Effector memory CD8-positive, alpha-beta T cell (primary cell): ENCODE measurements at regions not wholly inside any gene's neighbourhood (a gene's known extent, or its start where the extent isn't known, plus 50 kb on each side); places are given as distances from the start of the nearest gene placed in this dataset.
"Not testable (repeated sequence)": the region's sequence is repeated elsewhere in the genome, so short reads cannot be mapped to it uniquely, and the experiment has no call there.

Source experiments
- ATAC-seq: fragments of 150-1000 bp; cut with Tn5 transposase; replicated peaks from 2 replicates; pipeline ENCODE4 v1.10.0; 2021; ENCODE audit warnings: mild to moderate bottlenecking, moderate library complexity
- DNase-seq, 3 experiments: peaks; one replicate each; pipeline ENCODE4 v3.0.0; 2021
- H3K27ac Mint-ChIP-seq, 2 donors: one replicate each; pipeline ENCODE4 v1.8.0; 2022; ENCODE audit warnings: mild to moderate bottlenecking in 2 of 2, mixed read lengths in 2 of 2, moderate library complexity in 2 of 2
- H3K27me3 Mint-ChIP-seq, 2 donors: one replicate each; pipeline ENCODE4 v1.8.0; 2022; ENCODE audit warnings: mixed read lengths in 2 of 2
- H3K36me3 Mint-ChIP-seq: one replicate; pipeline ENCODE4 v1.8.0; 2022; ENCODE audit warnings: mild to moderate bottlenecking, moderate library complexity, mixed read lengths; ENCODE audit not compliant: insufficient read depth
- H3K4me1 Mint-ChIP-seq, 2 donors: one replicate each; pipeline ENCODE4 v1.8.0; 2022; ENCODE audit warnings: low read depth in 2 of 2, mixed read lengths in 2 of 2
- H3K4me3 Mint-ChIP-seq, 2 donors: one replicate each; pipeline ENCODE4 v1.8.0; 2022; ENCODE audit warnings: mild to moderate bottlenecking in 2 of 2, mixed read lengths in 2 of 2, moderate library complexity in 2 of 2
- H3K9me3 Mint-ChIP-seq, 2 donors: one replicate each; pipeline ENCODE4 v1.8.0; 2022; ENCODE audit warnings: mixed read lengths in 2 of 2

DNA sequence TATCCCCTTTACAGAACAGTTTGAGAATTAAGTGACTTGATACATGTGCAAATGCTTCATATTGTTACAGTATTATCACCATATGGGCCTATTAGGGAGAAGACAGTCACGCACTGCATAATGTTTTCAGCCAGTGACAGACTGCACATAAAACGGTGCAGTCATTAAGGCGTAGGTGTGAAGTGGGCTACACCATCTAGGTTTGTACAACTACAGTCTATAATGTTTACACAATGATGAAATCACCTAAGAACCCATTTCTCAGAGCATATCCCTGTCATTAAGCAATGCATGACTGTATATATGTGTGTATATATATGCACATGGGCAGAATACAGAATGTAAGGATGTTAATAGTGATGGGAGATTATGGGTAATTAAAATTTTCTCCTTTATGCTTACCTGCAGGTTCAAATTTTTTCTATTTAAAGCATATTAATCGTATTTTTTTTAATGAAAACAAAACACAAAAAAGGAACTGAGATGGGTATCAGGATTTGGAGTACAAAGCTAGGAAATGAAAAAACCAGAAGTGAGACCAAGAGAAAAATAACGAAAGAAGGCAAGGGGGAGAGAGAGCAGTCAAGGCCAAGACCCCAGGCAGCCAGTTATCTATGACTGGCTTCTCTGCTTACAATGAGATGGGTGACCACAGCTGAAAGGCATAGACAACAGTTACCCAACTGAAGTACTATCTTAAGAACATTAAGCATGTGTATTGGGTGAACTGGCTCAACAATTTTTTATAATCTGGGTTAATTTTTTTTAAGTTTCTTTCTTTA, 122.9 kb upstream of the DAB1 start:
- H3K27ac Mint-ChIP-seq, result no peak overlapping the region

DNA sequence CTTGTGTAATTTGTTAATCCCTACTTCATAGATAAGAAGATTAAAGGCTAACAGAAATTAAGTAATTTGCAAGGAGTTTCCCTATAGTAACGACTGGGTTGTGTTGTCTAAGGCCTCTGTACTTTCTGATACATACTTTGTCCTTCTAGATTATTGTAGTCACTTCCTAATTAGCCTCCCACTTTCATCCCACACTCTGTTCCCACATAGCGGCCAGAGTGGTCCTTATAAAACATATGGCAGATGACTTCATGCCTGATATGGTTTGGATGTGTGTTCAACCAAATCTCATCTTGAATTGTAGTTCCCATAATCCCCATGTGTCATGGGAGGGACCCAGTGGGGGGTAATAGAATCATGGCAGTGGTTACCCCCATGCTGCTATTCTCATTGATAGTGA, 120.5 kb upstream of the DAB1 start:
- Mint-ChIP-seq H3K27ac (no peak overlapping the region), H3K27me3 (peaks cover 0 to 10% of the 10 kb centered on the region in 2 donors), H3K4me1 (no peaks in the 10 kb centered on the region), H3K4me3 (no peak overlapping the region), H3K36me3 (no peaks in the 10 kb centered on the region), H3K9me3 (peaks cover 0 to 4% of the 10 kb centered on the region in 2 donors)
- no peak for DNase-seq
- no peak for ATAC-seq

More for the DNA sequence above, 122.9 kb upstream of the DAB1 start:
- Mint-ChIP-seq H3K4me1 (no peaks in the 10 kb centered on the region), H3K27me3 (peaks cover 0 to 10% of the 10 kb centered on the region in 2 donors), H3K9me3 (peaks cover 0 to 4% of the 10 kb centered on the region in 2 donors), H3K36me3 (no peaks in the 10 kb centered on the region), H3K4me3 (no peak overlapping the region)
- ATAC-seq (no peak), DNase-seq (no peak)

DNA sequence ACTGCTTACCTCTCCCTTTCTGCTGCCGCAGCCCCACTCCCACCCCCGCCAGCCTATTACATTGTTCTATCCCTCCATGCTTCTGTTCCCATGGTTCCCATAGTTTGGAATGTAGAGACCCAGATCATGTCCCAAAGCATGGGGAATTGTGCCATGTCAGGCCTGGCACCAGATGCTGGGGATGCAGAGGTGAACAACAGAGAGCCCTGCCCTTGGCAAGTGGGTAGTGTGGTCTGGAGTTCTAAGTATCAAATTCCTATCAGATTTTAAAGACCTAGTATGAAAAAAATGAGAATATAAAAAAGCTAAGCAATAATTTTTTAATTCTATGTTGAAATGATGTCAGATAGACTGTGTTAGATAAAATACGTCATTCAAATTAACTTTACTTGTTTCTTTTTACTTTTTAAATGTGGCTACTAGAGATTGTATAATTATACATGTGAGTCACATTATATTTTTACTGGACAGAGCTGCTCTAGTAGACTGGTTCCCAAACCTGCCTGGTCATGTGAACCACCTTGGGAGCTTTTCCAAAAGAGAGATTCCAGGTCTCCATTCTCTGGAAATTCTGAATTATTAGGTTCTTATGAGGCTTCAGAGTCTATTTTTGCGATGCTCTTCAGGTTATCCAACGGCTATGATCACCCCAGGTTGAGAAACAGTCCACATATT, 113.0 kb upstream of the DAB1 start:
- Mint-ChIP-seq H3K4me3 (no peak overlapping the region), H3K4me1 (no peaks in the 10 kb centered on the region), H3K9me3 (peaks cover 0 to 3% of the 10 kb centered on the region in 2 donors), H3K36me3 (no peaks in the 10 kb centered on the region), H3K27ac (no peak overlapping the region), H3K27me3 (no peaks in the 10 kb centered on the region)
- ATAC-seq (no peak), DNase-seq (no peak)

DNA sequence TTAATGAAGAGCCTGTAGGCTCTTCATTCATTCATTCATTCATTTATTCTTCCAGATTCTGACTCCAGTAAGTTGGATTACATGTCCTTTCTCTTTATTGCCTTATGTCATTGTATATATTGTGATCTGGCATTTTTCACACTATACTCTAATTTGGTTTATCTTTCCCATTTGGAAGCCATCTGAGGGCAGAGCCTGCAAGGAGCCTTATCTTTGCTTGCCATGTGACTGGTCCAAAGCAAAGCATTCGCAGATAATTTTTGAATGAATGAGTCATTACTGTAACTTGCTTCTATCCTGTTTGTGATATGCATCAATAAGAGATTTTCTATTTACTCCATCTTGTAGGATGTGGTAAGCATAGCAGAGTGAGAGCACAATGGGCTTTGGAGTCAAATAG, 108.4 kb upstream of the DAB1 start:
- H3K27me3 Mint-ChIP-seq, result no peaks in the 10 kb centered on the region
- H3K36me3 Mint-ChIP-seq, result no peaks in the 10 kb centered on the region
- peaks cover 0 to 2% of the 10 kb centered on the region in 2 donors for H3K9me3 Mint-ChIP-seq
- ATAC-seq (no peak), DNase-seq (no peak)
- no peak overlapping the region for H3K4me3 Mint-ChIP-seq
- H3K4me1 Mint-ChIP-seq, result no peaks in the 10 kb centered on the region
- H3K27ac Mint-ChIP-seq, result no peak overlapping the region

DNA sequence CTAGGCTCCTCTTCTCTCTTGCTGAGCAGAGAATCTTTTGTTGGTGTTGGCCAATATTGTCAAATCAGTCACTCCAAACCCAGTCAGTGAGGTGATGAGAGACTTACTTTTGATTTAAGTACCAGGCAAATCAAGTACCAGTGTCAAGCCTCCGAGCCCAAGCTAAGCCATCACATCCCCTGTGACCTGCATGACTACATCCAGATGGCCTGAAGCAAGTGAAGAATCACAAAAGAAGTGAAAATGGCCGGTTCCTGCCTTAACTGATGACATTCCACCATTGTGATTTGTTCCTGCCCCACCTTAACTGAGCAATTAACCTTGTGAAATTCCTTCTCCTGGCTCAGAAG, 107.0 kb upstream of the DAB1 start:
- DNase-seq, H3K9me3 Mint-ChIP-seq, H3K36me3 Mint-ChIP-seq, H3K27ac Mint-ChIP-seq, ATAC-seq, H3K27me3 Mint-ChIP-seq, H3K4me1 Mint-ChIP-seq, H3K4me3 Mint-ChIP-seq: not testable (repeated sequence)

DNA sequence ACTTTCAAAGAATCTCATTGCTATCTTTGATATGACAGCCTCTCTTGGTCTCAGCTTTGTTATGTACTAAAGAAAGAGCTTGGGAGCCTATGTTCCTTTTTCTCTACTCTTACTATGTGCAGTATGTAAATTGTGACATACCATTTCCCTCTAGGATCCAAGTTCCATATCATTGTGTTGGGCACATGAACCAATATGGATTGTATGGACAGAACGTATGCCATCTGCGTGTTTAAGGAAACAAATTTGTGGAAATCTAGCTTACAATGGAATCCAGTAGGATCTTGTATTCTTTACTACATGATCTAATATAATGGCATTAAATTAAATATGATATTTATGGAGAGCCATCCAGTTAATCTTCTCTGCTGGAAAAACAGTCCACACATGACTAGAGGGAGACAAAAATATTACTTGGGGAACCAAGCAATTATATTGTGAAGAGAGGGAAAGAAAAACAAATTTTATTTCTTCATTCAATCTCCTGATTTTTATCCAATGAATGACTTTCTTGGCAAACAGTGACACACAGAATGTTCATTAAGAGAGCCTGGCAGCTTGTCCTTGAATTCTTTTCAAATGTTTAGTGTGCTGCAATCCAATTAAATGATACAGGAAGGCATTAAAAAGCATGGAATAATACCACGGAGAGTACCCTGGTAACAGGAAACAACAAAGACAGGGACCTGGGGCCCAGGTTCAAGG, 106.5 kb upstream of the DAB1 start:
- H3K27ac Mint-ChIP-seq, result no peak overlapping the region
- no peak overlapping the region for H3K4me3 Mint-ChIP-seq
- H3K9me3 Mint-ChIP-seq, result peaks cover 0 to 2% of the 10 kb centered on the region in 2 donors
- no peaks in the 10 kb centered on the region for H3K27me3 Mint-ChIP-seq
- H3K4me1 Mint-ChIP-seq, result no peaks in the 10 kb centered on the region
- no peaks in the 10 kb centered on the region for H3K36me3 Mint-ChIP-seq
- ATAC-seq (no peak), DNase-seq (no peak)

DNA sequence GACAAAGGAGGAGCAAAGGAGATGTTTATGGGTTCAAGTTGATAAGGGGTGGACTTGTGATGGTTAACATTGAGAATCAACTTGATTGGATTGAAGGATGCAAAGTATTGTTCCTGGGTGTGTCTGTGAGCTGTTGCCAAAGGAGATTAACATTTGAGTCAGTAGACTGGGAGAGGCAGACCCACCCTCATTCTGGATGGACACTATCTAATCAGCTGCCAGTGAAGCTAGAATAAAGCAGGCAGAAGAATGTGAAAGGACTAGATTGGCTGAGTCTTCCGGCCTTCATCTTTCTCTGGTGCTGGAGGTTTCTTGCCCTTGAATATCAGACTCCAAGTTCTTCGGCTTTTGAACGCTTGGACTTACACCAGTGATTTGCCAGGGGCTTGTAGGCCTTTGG, 98.7 kb upstream of the DAB1 start:
- no peak overlapping the region for H3K4me3 Mint-ChIP-seq
- H3K9me3 Mint-ChIP-seq, result peaks cover 0 to 7% of the 10 kb centered on the region in 2 donors
- DNase-seq, result no peak
- no peaks in the 10 kb centered on the region for H3K4me1 Mint-ChIP-seq
- H3K27me3 Mint-ChIP-seq, result peaks cover 0 to 5% of the 10 kb centered on the region in 2 donors
- H3K36me3 Mint-ChIP-seq, result no peaks in the 10 kb centered on the region
- H3K27ac Mint-ChIP-seq, result no peak overlapping the region
- ATAC-seq, result no peak

DNA sequence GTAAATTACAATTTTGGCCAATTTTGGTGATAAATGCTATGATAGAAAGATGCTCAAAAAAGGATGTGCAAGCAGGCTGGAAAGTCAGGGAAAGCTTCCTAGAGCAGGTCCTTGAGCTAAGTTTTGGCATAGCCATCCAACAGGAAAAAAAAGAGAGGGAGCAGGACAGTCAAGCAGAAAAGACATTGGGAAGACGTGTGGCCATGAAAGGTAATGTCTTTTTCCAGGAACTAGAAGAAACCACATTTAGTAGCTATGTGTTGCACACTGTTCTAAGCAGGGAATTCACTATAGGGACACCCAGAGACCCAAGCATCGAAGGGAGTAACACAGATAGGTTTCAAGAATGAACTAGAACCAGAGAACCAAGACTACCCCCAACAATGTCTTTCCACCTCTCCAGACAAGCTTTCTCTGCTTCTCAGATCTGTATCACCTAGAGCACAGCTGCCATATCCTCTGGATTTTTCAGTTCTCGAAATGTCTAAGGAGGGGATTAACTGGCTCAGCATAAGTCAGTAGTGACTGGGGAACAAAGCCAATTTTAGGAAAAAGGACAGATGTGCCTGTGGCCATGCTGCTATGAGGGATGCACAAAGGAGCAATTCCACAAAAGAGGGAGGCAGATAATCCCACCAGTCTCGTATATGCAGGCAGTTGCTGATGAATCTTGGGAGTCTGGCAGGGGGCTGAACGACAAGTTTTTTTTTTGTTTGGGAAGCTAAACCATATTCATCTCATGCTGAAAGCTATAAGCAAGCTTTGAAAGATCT, 97.1 kb upstream of the DAB1 start:
- Mint-ChIP-seq H3K9me3 (peaks cover 0 to 7% of the 10 kb centered on the region in 2 donors), H3K4me3 (no peak overlapping the region), H3K27ac (no peak overlapping the region), H3K36me3 (no peaks in the 10 kb centered on the region), H3K27me3 (peaks cover 0 to 5% of the 10 kb centered on the region in 2 donors), H3K4me1 (no peaks in the 10 kb centered on the region)
- DNase-seq (no peak), ATAC-seq (no peak)

DNA sequence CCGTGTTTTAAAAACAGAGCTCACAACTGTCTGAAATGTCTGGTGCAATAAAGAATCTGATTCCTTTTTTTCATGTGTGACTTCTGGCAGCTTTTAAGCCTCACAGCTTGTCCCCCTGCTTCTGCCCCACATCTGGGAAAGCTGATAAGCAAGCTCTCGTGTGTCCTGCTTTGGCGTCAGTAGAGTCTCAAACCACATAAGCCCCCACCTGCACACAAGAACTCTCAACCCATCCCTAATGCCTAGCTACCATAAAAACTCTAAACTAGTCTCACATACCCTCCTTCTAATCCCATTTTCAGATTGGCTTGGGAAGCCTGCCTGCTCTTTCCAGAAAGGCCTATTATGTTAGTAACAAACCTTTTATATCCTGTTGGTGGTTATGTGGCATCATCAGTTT, 94.6 kb upstream of the DAB1 start:
- peaks cover 0 to 7% of the 10 kb centered on the region in 2 donors for H3K9me3 Mint-ChIP-seq
- DNase-seq (no peak), ATAC-seq (no peak)
- no peak overlapping the region for H3K27ac Mint-ChIP-seq
- H3K36me3 Mint-ChIP-seq, result no peaks in the 10 kb centered on the region
- H3K27me3 Mint-ChIP-seq, result peaks cover 0 to 12% of the 10 kb centered on the region in 2 donors
- H3K4me1 Mint-ChIP-seq, result no peaks in the 10 kb centered on the region
- no peak overlapping the region for H3K4me3 Mint-ChIP-seq

DNA sequence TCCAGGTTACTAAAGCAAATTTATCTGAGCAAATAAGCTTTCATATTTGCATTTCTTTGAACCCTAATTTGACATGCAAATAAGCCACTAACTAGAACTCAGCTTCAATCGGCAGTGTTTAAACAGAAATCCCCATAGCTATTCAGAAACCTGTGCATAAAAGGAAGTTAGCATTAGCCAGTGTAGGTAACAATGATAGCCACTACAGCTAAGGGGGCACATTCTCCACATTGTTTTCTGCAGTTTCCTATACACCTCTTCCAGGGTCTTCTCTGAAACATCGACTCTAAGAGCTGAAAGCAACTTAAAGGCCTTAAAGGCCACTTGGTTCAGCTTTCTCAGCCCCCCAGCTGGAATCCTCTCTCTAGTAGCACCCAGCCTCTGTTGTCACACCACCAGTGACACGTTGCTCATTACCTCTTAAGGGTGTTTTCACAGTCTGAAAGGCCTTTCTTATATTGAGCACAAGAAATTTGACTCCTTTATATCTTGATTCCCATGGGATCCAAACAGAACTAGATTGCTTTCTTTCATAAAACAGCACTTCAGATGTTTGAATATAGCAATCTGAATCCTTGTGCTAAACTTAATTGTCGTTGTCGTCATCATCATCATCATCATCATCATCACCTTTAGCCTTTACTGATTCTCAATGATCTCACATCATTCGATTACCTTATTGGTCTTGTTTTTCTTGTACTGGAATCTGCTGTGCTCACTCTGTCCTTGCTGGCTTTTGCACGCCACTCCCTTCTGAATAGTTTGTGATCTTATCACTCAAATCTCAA, 93.9 kb upstream of the DAB1 start:
- Mint-ChIP-seq H3K27ac (no peak overlapping the region), H3K9me3 (peaks cover 0 to 9% of the 10 kb centered on the region in 2 donors)

DNA sequence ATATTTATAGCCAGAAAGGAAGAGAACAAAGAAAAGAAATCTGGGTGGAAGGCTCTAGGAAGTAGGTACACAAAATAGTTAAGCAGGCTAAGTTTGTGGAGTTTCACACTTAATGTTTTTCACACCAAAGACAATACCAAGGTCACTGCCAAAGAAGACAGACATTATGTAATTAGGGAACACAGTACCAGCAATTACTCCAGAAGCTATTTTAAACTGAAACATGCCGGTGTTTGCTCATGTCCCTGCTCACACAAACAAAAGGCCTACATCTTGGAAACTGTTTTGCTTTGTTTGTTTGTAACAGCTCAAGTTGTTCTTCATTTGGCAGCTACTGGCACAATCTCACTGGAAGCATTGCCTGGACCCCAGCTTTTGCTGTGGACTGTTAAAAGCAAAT, 88.5 kb upstream of the DAB1 start:
- Mint-ChIP-seq H3K27ac (no peak overlapping the region), H3K27me3 (peaks cover 6 to 15% of the 10 kb centered on the region in 2 donors), H3K4me1 (no peaks in the 10 kb centered on the region), H3K9me3 (peaks cover 0 to 2% of the 10 kb centered on the region in 2 donors), H3K36me3 (no peaks in the 10 kb centered on the region), H3K4me3 (no peak overlapping the region)
- ATAC-seq, result no peak
- DNase-seq, result no peak

More for the DNA sequence above, 93.9 kb upstream of the DAB1 start:
- Mint-ChIP-seq H3K27me3 (peaks cover 6 to 19% of the 10 kb centered on the region in 2 donors), H3K4me3 (no peak overlapping the region), H3K36me3 (no peaks in the 10 kb centered on the region), H3K4me1 (no peaks in the 10 kb centered on the region)
- ATAC-seq, result no peak
- DNase-seq, result no peak

DNA sequence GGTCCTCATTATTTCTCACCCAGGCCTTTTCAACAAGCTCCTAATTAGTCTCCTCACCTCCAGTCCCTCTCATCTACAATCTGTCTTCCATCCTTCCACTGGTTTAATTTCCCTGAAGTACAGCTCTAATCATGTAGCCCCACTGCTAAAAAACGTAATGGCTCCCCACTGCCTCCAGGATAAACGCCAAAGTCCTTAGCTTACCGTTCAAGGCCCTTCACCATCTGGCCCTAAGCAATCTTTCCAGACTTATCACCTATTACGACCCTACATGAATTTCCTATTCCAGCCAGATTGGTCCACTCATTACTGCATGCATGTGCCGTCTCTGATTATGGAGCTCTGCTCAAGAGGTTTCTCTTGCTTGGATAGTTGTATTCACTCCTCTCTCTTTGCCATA, 83.1 kb upstream of the DAB1 start:
- Mint-ChIP-seq H3K9me3 (peaks cover 1 to 9% of the 10 kb centered on the region in 2 donors), H3K27me3 (no peaks in the 10 kb centered on the region)
- ATAC-seq, result no peak

More for the DNA sequence above, 83.1 kb upstream of the DAB1 start:
- H3K36me3 Mint-ChIP-seq, result no peaks in the 10 kb centered on the region
- no peak overlapping the region for H3K27ac Mint-ChIP-seq
- no peak overlapping the region for H3K4me3 Mint-ChIP-seq
- H3K4me1 Mint-ChIP-seq, result no peaks in the 10 kb centered on the region
- DNase-seq, result no peak
